ENCODE measurements at regions not wholly inside any gene's neighbourhood (a gene's known extent, or its start where the extent isn't known, plus 50 kb on each side); places are given as distances from the start of the nearest gene placed in this dataset.
A peak's percentile ranks its signal among the peaks of the same experiment; 100 is the strongest.

- Histone ChIP-seq H3F3A (ENCODE audit: insufficient read depth, low read length) (no peaks in the 10 kb centered on the region), H3K4me3 (ENCODE audit: low read length) (no peak overlapping the region), H3K9me2 (replicated peaks; ENCODE audit: insufficient read depth, low read length) (no peaks in the 10 kb centered on the region), H3K9ac (ENCODE audit: low read length) (no peak overlapping the region), H2AFZ (ENCODE audit: low read length) (no peak overlapping the region), H3K27ac (ENCODE audit: low read length) (no peak overlapping the region), H4K20me1 (ENCODE audit: insufficient read depth, low read length) (no peaks in the 10 kb centered on the region), H3K36me3 (replicated peaks; ENCODE audit: insufficient read depth, low read length) (no peaks in the 10 kb centered on the region), H3K4me2 (ENCODE audit: low read depth, low read length) (no peak overlapping the region), H3K27me3 (replicated peaks; ENCODE audit: insufficient read depth, low read length) (no peaks in the 10 kb centered on the region), H3K4me1 (ENCODE audit: low read length) (no peaks in the 10 kb centered on the region), H3K79me2 (ENCODE audit: low read length) (no peaks in the 10 kb centered on the region), H3K9me3 (replicated peaks; ENCODE audit: insufficient read depth, low read length) (no peaks in the 10 kb centered on the region)
- DNase-seq = peak; percentile 10
- TF ChIP-seq EZH2phosphoT487 (IDR thresholded peaks at IDR 0.05; ENCODE audit: low read length) (no peak), EZH2 (optimal IDR thresholded peaks at IDR 0.05; ENCODE audit: low read depth, low read length) (no peak), CTCF (IDR thresholded peaks at IDR 0.05; ENCODE audit: low read length) (no peak)
These were observed 253.3 kb upstream of the OSR1 start for GRCh38 chr2:19611491-19612332.

GRCh38 chr2:19609266-19609665 lies 250.8 kb upstream of the OSR1 start:
- Histone ChIP-seq H2AFZ (ENCODE audit: low read length) (no peak overlapping the region), H3K27me3 (replicated peaks; ENCODE audit: insufficient read depth, low read length) (no peaks in the 10 kb centered on the region), H4K20me1 (ENCODE audit: insufficient read depth, low read length) (no peaks in the 10 kb centered on the region), H3K9me2 (replicated peaks; ENCODE audit: insufficient read depth, low read length) (no peaks in the 10 kb centered on the region), H3K9ac (ENCODE audit: low read length) (no peak overlapping the region), H3K4me1 (ENCODE audit: low read length) (no peaks in the 10 kb centered on the region), H3K36me3 (replicated peaks; ENCODE audit: insufficient read depth, low read length) (no peaks in the 10 kb centered on the region), H3K4me2 (ENCODE audit: low read depth, low read length) (no peak overlapping the region), H3F3A (ENCODE audit: insufficient read depth, low read length) (no peaks in the 10 kb centered on the region), H3K27ac (ENCODE audit: low read length) (no peak overlapping the region), H3K9me3 (replicated peaks; ENCODE audit: insufficient read depth, low read length) (no peaks in the 10 kb centered on the region), H3K4me3 (ENCODE audit: low read length) (no peak overlapping the region), H3K79me2 (ENCODE audit: low read length) (no peaks in the 10 kb centered on the region)
- DNase-seq = no peak
- TF ChIP-seq CTCF (IDR thresholded peaks at IDR 0.05; ENCODE audit: low read length) = no peak
- TF ChIP-seq EZH2 (optimal IDR thresholded peaks at IDR 0.05; ENCODE audit: low read depth, low read length) = no peak
- TF ChIP-seq EZH2phosphoT487 (IDR thresholded peaks at IDR 0.05; ENCODE audit: low read length) = no peak

- Histone ChIP-seq H3K4me3 (ENCODE audit: low read length) (no peak overlapping the region), H2AFZ (ENCODE audit: low read length) (no peak overlapping the region), H3K9ac (ENCODE audit: low read length) (no peak overlapping the region), H3K36me3 (replicated peaks; ENCODE audit: insufficient read depth, low read length) (no peaks in the 10 kb centered on the region), H3K27me3 (replicated peaks; ENCODE audit: insufficient read depth, low read length) (no peaks in the 10 kb centered on the region), H3K79me2 (ENCODE audit: low read length) (no peaks in the 10 kb centered on the region), H4K20me1 (ENCODE audit: insufficient read depth, low read length) (no peaks in the 10 kb centered on the region), H3F3A (ENCODE audit: insufficient read depth, low read length) (no peaks in the 10 kb centered on the region), H3K27ac (ENCODE audit: low read length) (no peak overlapping the region), H3K9me3 (replicated peaks; ENCODE audit: insufficient read depth, low read length) (no peaks in the 10 kb centered on the region), H3K9me2 (replicated peaks; ENCODE audit: insufficient read depth, low read length) (no peaks in the 10 kb centered on the region), H3K4me2 (ENCODE audit: low read depth, low read length) (no peak overlapping the region), H3K4me1 (ENCODE audit: low read length) (no peaks in the 10 kb centered on the region)
- DNase-seq = no peak
- TF ChIP-seq EZH2 (optimal IDR thresholded peaks at IDR 0.05; ENCODE audit: low read depth, low read length) (no peak), EZH2phosphoT487 (IDR thresholded peaks at IDR 0.05; ENCODE audit: low read length) (no peak), CTCF (IDR thresholded peaks at IDR 0.05; ENCODE audit: low read length) (no peak)
These were observed 249.7 kb upstream of the OSR1 start for GRCh38 chr2:19607931-19608771.

Data from MM.1S (cell line).